ENCODE measurements at regions not wholly inside any gene's neighbourhood (a gene's known extent, or its start where the extent isn't known, plus 50 kb on each side); places are given as distances from the start of the nearest gene placed in this dataset.

- TF ChIP-seq, protein P1, sequence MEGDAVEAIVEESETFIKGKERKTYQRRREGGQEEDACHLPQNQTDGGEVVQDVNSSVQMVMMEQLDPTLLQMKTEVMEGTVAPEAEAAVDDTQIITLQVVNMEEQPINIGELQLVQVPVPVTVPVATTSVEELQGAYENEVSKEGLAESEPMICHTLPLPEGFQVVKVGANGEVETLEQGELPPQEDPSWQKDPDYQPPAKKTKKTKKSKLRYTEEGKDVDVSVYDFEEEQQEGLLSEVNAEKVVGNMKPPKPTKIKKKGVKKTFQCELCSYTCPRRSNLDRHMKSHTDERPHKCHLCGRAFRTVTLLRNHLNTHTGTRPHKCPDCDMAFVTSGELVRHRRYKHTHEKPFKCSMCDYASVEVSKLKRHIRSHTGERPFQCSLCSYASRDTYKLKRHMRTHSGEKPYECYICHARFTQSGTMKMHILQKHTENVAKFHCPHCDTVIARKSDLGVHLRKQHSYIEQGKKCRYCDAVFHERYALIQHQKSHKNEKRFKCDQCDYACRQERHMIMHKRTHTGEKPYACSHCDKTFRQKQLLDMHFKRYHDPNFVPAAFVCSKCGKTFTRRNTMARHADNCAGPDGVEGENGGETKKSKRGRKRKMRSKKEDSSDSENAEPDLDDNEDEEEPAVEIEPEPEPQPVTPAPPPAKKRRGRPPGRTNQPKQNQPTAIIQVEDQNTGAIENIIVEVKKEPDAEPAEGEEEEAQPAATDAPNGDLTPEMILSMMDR (conservative IDR thresholded peaks at IDR 0.05; ENCODE audit: low read depth, low read length) = no peak
- TF ChIP-seq MAFK (IDR thresholded peaks at IDR 0.05; ENCODE audit: low read depth, low read length) (no peak), RFX5 (IDR thresholded peaks at IDR 0.05; ENCODE audit: low read depth, low read length) (no peak), BHLHE40 (IDR thresholded peaks at IDR 0.05; ENCODE audit: low read depth, low read length) (no peak), USF2 (IDR thresholded peaks at IDR 0.05; ENCODE audit: low read depth, low read length) (no peak), CEBPB (IDR thresholded peaks at IDR 0.05; ENCODE audit: low read depth, low read length) (no peak), ELK1 (IDR thresholded peaks at IDR 0.05; ENCODE audit: borderline replicate concordance, low read depth, low read length) (no peak), POLR2A (IDR thresholded peaks at IDR 0.05; ENCODE audit: low read depth, low read length) (no peak), MXI1 (IDR thresholded peaks at IDR 0.05; ENCODE audit: borderline replicate concordance, low read depth, low read length) (no peak), FOS (IDR thresholded peaks at IDR 0.05; ENCODE audit: low read depth, low read length) (no peak), RAD21 (IDR thresholded peaks at IDR 0.05; ENCODE audit: low read length) (no peak)
These were observed 312.4 kb upstream of the CDH5 start for GRCh38 chr16:66054095-66054494.
